AG10803 (cell line): ENCODE measurements at regions not wholly inside any gene's neighbourhood (a gene's known extent, or its start where the extent isn't known, plus 50 kb on each side); places are given as distances from the start of the nearest gene placed in this dataset.
A peak's percentile ranks its signal among the peaks of the same experiment; 100 is the strongest.

Experiments
- DNase-seq: peaks from one replicate; pipeline ENCODE4 v3.0.0; 2010; ENCODE audit warnings: low read depth
- H3K4me3 ChIP-seq: 2 replicates; pipeline ENCODE4 v1.5.1; 2011; ENCODE audit warnings: mild to moderate bottlenecking, low read length, control low read depth
- TF ChIP-seq, protein P1 (sequence below): conservative IDR thresholded peaks from 2 replicates; pipeline ENCODE4 v1.5.1; 2011; ENCODE audit warnings: mild to moderate bottlenecking, low read length, control low read depth, inconsistent platforms

DNA sequence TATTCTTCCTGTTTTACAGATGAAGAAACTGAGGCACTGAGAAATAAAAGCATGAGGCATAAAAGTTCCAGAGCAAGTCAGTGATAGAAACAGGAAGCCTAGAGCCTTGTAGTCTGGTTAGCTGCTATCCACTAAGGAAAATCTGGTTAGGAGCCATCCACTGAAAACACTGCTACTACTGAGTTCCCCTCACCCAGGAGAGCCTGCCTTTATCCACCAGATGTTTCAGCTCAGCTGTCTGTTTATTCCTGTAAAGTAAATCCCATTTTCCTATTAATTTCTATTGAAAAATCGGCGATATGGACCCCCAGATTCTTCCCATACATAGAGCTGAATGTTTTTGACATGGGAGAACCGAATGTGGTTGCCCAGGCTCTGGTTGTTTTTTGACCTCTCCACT is 63.7 kb upstream of the LMO4 start:
- TF ChIP-seq, protein P1, sequence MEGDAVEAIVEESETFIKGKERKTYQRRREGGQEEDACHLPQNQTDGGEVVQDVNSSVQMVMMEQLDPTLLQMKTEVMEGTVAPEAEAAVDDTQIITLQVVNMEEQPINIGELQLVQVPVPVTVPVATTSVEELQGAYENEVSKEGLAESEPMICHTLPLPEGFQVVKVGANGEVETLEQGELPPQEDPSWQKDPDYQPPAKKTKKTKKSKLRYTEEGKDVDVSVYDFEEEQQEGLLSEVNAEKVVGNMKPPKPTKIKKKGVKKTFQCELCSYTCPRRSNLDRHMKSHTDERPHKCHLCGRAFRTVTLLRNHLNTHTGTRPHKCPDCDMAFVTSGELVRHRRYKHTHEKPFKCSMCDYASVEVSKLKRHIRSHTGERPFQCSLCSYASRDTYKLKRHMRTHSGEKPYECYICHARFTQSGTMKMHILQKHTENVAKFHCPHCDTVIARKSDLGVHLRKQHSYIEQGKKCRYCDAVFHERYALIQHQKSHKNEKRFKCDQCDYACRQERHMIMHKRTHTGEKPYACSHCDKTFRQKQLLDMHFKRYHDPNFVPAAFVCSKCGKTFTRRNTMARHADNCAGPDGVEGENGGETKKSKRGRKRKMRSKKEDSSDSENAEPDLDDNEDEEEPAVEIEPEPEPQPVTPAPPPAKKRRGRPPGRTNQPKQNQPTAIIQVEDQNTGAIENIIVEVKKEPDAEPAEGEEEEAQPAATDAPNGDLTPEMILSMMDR: no peak
- no peak overlapping the region for H3K4me3 ChIP-seq
- no peak for DNase-seq

DNA sequence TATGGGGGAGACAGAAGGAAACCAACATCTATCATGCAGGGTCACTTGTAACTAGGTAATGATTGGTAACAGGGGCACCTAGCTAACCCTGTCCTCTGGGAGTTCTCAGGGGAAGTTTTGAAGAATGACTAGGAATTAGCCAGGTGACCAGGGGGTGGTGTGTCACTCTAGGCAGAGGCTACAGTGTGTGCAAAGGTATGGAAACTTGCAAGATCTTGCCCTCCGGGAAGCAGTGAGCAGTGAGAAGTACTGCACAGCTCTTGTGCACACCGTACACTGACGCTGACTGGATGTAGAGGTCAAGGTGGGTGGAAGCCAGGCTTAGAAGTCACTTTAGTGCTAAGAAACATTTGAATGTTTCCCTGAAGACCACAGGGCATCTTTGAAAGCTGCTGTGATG is 62.9 kb upstream of the LMO4 start:
- TF ChIP-seq, protein P1: no peak
- DNase-seq: no peak
- H3K4me3 ChIP-seq: no peak overlapping the region

DNA sequence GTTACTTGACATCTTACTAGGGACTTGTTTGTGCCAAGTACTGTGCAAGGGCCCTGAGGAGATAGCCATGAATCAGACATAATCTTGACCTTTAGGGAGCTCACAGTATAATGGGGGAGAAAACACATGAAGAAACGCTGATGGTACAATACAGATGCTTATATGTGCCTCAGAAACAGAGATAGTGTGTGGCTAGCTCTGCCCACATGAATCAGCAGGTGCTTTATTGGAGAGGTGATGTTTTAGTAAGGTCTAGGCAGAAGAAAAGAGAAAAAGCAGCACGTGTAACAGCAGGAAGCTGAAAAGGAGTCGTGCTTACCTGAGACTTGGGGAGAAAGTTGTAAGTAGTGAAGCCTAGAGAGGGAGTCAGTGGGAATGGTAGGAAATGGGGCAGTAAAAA is 60.6 kb upstream of the LMO4 start:
- DNase-seq: no peak
- TF ChIP-seq, protein P1: no peak
- H3K4me3 ChIP-seq: no peak overlapping the region

DNA sequence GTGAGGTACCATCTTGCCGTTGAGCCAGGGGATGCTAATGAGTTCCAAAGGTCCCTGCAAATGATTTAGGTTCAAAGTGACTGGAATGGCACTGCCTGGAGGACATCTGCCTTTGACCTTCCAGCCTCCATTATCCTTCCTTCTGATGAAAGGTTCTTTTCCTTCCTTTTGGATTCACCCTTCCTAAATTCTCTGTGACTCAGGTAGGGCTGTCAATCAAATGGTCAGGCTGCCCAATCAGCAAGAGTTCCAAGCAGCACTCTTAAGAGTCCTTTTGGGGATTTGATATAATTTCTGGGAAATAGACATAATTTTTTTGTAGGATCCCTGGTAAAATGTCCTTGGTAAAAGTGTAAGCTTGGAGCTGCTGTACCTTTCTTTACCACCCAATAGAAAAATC is 58.8 kb upstream of the LMO4 start:
- DNase-seq: no peak
- TF ChIP-seq, protein P1: no peak
- H3K4me3 ChIP-seq: no peak overlapping the region

DNA sequence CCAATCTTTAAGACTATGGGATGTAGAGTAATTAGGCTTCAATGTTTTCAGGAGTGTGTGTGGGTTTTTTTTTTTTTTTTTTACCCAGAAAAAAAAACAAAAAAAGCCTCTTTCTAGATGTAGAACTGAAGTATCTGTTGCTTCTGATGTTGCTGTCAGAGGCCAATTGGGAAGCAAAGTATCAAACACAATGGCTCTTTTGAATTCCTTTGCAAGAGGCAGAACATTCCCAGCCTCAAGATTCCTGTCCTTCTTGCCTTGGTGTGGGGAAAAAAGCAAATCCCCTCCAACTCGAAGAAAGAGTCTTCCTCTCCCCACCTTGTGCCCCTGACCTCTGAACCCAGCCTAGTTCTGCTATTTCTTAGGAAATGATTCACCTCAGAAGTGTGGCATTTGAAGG is 55.4 kb upstream of the LMO4 start:
- TF ChIP-seq, protein P1: no peak
- H3K4me3 ChIP-seq: no peak overlapping the region
- DNase-seq: no peak

DNA sequence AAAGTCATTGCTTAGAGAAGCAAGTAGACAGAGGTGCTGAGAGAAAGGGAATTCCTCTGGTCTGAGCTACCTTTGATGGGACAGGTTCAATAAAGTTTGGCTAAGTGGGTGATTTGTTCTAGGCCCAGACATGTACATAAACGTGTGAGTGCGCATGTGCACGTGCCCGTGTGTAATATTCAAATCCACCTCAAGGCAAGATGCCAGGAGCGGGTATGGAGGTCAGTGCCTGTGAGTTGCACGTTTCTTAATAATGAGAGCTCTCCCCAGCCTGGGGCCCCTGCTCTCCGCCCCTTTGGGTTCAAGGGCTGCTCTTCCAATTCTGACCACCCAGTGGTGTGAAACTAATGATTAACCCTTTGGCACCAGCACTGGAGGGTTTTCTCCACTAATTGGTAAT is 53.8 kb upstream of the LMO4 start:
- TF ChIP-seq, protein P1: no peak

DNA sequence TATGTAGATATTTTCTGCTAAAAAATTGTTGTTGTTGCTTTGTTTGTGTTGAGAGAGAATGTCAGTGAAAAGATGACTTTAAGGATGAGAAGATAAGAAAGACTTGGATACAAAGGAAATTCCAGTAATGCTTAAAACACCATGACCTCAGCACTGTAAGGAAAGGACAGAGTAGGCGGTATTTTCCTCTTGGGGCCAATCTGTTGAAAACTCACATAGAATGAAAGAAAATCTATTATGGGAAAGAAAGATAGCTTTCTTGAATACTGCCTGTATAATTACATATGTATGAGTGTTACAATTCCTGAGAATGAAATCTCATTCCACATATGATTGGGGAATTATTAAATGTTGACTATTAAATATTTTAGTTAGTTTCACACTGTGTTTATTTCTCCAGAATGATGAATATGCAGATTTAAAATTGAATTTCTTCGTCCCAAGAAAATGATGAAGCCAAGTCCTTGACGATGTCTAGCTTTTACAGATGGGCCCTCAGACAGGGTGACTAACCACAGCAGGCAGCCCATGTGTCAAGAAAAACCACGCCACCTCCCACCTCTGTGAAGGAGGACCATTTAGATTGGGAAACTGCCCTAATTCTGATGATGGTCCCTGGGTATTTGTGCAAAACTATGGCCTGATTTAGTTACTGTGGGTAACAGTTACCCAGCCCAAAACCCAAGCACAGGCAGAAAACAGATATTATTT is 49.7 kb upstream of the LMO4 start:
- no peak overlapping the region for H3K4me3 ChIP-seq
- TF ChIP-seq, protein P1: no peak
- DNase-seq: peak; percentile 47

More for the DNA sequence above, 53.8 kb upstream of the LMO4 start:
- H3K4me3 ChIP-seq: no peak overlapping the region
- no peak for DNase-seq
